Epithelial cell of esophagus (primary cell): ENCODE measurements at regions not wholly inside any gene's neighbourhood (a gene's known extent, or its start where the extent isn't known, plus 50 kb on each side); places are given as distances from the start of the nearest gene placed in this dataset.

Experiments used
- DNase-seq: peaks from one replicate; pipeline ENCODE4 v3.0.0; 2010; ENCODE audit warnings: low read depth
- H3K4me3 ChIP-seq: 2 replicates; pipeline ENCODE4 v1.5.1; 2011; ENCODE audit warnings: mild to moderate bottlenecking, low read length, control low read depth
- TF ChIP-seq, protein P1 (sequence below): IDR thresholded peaks from 2 replicates; pipeline ENCODE4 v1.5.1; 2011; ENCODE audit warnings: low read depth, mild to moderate bottlenecking, low read length, control low read depth, inconsistent platforms; ENCODE audit not compliant: insufficient read depth; ENCODE audit errors: missing control alignments

GRCh38 chr5:99272576-99272975 lies 343.8 kb upstream of the CHD1 start:
- DNase-seq: no peak
- TF ChIP-seq, protein P1, sequence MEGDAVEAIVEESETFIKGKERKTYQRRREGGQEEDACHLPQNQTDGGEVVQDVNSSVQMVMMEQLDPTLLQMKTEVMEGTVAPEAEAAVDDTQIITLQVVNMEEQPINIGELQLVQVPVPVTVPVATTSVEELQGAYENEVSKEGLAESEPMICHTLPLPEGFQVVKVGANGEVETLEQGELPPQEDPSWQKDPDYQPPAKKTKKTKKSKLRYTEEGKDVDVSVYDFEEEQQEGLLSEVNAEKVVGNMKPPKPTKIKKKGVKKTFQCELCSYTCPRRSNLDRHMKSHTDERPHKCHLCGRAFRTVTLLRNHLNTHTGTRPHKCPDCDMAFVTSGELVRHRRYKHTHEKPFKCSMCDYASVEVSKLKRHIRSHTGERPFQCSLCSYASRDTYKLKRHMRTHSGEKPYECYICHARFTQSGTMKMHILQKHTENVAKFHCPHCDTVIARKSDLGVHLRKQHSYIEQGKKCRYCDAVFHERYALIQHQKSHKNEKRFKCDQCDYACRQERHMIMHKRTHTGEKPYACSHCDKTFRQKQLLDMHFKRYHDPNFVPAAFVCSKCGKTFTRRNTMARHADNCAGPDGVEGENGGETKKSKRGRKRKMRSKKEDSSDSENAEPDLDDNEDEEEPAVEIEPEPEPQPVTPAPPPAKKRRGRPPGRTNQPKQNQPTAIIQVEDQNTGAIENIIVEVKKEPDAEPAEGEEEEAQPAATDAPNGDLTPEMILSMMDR: no peak
- H3K4me3 ChIP-seq: no peak overlapping the region

GRCh38 chr5:99258819-99259218 lies 330.0 kb upstream of the CHD1 start:
- H3K4me3 ChIP-seq: no peak overlapping the region
- DNase-seq: no peak
- TF ChIP-seq, protein P1: no peak

GRCh38 chr5:99248066-99248465 lies 319.3 kb upstream of the CHD1 start:
- no peak overlapping the region for H3K4me3 ChIP-seq
- TF ChIP-seq, protein P1: no peak
- DNase-seq: no peak

- TF ChIP-seq, protein P1: no peak
- DNase-seq: no peak
- no peak overlapping the region for H3K4me3 ChIP-seq
Observed at GRCh38 chr5:99247346-99247745, 318.5 kb upstream of the CHD1 start.

GRCh38 chr5:99243111-99243510 lies 314.3 kb upstream of the CHD1 start:
- peak; percentile 6 for DNase-seq
- TF ChIP-seq, protein P1: no peak
- H3K4me3 ChIP-seq: no peak overlapping the region

DNA sequence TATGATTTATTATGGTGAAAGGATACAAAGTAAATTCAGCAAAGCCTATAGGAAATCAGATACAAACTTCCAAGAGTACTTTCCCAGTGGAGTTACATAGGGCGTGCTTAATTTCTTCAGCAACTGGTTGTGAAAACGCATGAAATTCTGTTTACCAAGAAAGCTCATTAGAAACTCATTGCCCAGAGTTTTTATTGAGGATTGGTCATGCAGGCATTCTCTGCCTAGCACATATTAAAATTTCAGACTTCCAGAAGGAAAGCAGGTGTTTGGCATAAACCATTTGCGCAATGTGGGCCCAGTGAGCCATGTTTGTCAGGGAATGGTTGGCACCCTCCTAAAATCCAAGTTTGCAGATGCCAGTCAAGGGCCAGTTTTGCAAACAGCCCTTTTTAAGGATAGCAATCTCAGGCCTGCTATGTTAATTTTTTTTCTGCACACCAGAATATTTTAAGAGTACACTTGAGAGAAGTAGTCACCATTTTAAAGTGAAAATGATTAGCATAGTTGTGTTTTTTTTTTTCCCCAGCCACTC lies 311.1 kb upstream of the CHD1 start:
- H3K4me3 ChIP-seq: no peak overlapping the region
- TF ChIP-seq, protein P1: no peak
- DNase-seq: no peak

DNA sequence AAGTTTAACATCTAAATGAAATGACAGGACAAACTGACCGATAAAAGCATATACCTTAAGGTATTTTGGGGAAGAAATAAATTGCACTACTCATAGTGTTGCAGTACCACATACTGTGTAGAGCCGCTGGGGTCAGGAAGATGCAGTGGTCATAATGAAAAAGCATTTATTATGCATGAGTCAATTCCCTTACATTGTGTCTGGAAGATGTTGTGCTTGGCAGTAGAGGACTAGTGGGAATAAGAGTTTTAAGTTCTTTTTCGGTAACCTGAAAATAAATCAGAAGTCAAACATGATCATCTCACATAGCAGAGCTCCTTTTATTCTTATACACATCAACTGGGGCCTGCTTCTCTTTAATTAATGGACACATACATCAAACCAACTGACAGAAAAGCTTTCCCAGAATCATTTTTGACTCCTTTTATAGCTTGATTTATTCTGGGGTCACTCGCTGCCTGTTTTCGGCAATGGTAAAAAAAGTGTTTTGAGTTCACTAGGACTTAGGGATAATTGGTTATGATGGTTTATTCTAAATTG lies 262.5 kb upstream of the CHD1 start:
- H3K4me3 ChIP-seq: no peak overlapping the region
- no peak for DNase-seq
- TF ChIP-seq, protein P1: no peak
